Choroid plexus epithelial cell (primary cell): ENCODE measurements at regions not wholly inside any gene's neighbourhood (a gene's known extent, or its start where the extent isn't known, plus 50 kb on each side); places are given as distances from the start of the nearest gene placed in this dataset.

ENCODE experiments used
- DNase-seq: peaks from one replicate; pipeline ENCODE4 v3.0.0-alpha.2; 2010; ENCODE audit warnings: low read depth
- H3K4me3 ChIP-seq: 2 replicates; pipeline ENCODE4 v1.5.1; 2011; ENCODE audit warnings: low read depth, mild to moderate bottlenecking, control low read depth, low read length, moderate library complexity
- TF ChIP-seq, protein P1 (sequence below): conservative IDR thresholded peaks from 2 replicates; pipeline ENCODE4 v1.5.1; 2011; ENCODE audit warnings: low read depth, mild to moderate bottlenecking, control low read depth, inconsistent platforms, low read length, moderate library complexity

DNA sequence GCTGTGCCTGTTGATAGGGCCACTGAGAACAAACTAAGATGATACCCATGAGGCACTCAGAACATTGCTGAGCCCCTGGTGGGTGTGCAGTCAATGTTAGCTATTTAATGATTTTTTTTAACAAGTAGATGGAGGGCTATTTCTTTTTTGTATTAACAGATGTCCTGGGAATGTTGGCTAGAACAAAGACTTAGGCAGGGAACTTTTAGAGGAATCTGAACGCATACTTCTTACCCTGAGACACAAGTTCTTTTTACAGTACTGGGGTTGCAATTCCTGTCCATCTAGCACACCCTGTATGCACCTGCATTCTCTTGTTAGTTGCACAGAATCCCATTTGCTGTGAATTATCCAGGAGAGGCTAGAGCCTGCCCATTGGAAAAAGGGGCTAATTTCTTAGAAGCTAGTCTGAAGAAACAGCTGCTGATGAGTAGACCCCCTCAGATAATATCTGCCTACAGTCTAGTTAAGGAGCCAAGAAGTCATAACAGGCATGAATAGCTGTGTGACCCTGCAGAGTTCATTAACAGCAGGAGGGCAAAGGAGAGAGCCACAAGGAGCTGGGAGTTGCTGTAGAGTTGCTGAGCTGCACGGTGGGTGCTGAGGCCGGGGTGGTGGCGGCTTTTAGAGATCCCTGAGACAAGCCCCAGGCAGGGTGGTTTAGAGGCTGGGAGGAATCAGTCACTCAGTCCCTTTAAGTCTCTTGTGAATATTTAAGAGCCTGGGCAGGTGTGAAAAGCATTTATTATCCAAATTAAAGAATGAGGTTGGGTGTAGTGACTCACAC, 103.7 kb upstream of the FZD8 start:
- no peak for DNase-seq
- TF ChIP-seq, protein P1, sequence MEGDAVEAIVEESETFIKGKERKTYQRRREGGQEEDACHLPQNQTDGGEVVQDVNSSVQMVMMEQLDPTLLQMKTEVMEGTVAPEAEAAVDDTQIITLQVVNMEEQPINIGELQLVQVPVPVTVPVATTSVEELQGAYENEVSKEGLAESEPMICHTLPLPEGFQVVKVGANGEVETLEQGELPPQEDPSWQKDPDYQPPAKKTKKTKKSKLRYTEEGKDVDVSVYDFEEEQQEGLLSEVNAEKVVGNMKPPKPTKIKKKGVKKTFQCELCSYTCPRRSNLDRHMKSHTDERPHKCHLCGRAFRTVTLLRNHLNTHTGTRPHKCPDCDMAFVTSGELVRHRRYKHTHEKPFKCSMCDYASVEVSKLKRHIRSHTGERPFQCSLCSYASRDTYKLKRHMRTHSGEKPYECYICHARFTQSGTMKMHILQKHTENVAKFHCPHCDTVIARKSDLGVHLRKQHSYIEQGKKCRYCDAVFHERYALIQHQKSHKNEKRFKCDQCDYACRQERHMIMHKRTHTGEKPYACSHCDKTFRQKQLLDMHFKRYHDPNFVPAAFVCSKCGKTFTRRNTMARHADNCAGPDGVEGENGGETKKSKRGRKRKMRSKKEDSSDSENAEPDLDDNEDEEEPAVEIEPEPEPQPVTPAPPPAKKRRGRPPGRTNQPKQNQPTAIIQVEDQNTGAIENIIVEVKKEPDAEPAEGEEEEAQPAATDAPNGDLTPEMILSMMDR = no peak
- no peak overlapping the region for H3K4me3 ChIP-seq

DNA sequence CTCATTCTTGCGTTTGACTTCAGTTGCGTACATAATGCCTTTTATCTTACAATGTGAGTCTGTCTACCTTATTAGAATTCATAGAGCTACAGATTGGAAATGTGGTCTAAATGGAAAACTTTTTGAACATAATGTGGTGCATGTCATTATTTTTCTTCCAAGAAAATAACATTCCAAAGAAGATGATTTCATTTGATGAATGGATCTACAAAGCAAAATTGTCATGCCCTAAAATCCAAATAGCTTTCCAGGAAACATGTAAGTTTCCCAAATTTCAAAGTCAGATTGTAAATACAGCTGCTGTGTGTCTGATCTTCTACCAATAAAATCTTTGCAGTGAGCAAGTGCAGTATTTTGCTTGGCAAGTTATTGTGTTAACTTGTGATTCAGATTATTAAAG, 101.8 kb upstream of the FZD8 start:
- TF ChIP-seq, protein P1 = no peak
- no peak overlapping the region for H3K4me3 ChIP-seq
- DNase-seq = no peak

DNA sequence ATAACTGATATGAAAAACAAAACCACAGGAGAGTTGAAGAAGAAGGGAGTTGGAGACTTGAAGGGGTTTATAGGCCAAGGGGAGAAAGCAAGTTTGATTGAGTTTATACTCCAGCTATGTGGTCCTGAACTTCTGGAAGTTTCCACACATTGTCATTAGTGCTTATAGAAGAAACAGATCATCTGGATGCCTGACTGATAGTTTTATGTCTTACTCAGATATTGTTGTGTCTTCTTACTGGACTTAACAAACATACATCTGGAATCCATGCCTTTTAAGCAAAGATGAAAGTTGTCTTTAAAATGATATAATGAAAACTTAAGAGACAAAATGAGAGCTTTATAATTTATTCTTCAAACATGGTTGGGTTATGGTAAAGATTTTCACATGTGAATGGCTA, 101.3 kb upstream of the FZD8 start:
- TF ChIP-seq, protein P1 = no peak
- DNase-seq = no peak
- H3K4me3 ChIP-seq = no peak overlapping the region

DNA sequence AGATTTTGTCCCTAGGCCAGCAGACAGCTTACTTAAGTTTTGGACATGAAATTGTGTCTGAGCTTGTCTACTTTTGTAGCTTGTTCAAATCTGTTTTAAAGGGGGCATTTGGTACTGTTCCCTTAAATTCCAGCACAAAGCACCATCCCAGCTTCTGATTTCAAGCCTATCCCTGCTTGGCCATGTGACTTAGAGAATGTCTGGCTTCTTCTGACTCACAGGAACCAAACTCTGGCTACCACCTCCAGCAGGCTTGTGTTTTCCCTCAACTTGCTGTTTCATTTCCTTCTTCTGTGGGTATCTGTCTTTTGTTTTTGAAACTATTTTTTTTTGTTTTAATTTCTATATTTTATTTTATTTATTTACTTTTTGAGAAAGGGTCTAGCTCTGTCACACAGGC, 97.9 kb upstream of the FZD8 start:
- DNase-seq = peak; percentile 82
- no peak overlapping the region for H3K4me3 ChIP-seq
- TF ChIP-seq, protein P1 = no peak

DNA sequence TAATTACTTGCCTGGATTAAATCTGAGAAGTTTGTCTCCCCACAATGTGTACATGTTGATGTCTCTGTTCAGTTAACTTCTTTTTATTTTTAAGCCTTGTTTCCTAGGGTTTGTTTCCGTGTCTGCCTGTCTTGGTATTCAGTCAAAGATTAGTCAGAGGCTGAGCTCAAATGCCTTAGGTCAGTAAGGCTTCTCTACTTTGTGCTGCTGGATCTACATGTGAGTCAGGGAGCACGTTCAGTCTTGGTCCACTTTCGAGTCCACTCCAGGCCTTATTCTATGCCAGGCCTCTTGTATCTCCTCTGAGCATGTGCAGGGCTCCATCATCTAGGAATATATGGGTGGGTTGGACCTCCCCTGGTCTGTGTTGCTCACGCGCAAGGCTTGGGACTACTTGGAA, 93.3 kb upstream of the FZD8 start:
- TF ChIP-seq, protein P1 = no peak
- peak; percentile 90 for DNase-seq
- no peak overlapping the region for H3K4me3 ChIP-seq

DNA sequence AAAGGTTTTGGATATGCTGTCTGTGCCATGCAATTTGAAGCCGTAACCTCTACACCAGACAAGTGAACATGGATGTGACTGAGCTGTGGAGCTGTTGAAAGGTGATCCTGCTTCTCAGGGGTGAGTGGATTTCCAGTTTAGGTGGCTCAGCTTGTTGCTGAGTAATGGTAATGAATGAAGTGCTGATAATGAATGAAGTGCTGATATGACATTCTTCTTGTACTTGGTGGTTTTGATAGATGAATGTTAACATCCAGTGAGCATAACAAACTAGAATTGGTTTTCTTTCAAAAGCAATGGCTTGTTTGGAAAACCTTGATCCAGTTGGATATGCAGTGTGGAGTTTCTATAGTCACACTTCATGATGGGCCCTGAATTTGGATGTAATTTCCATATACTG, 89.7 kb upstream of the FZD8 start:
- TF ChIP-seq, protein P1 = no peak
- H3K4me3 ChIP-seq = no peak overlapping the region
- DNase-seq = no peak

DNA sequence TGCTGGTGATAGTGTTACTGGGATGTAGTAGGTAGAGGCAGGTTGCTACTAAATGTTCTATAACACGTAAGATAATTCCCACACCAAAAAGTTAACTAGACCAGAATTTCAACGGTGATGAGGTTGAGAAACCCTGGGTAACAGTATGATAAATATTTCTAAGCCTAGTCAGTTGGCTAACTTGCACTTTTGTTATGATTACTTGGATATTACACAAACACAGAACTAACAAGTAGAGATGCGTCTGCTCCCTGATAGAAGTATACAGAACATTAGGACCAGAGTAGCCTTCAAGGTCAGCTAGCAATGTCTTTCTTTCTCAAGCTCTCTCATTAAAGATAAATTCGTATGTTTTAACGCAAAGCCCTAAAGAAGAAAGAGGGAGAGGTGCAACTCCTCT, 86.2 kb upstream of the FZD8 start:
- TF ChIP-seq, protein P1 = no peak
- no peak overlapping the region for H3K4me3 ChIP-seq
- no peak for DNase-seq
